M059J (cell line): ENCODE measurements at regions not wholly inside any gene's neighbourhood (a gene's known extent, or its start where the extent isn't known, plus 50 kb on each side); places are given as distances from the start of the nearest gene placed in this dataset.
"Not testable (repeated sequence)": the region's sequence is repeated elsewhere in the genome, so short reads cannot be mapped to it uniquely, and the experiment has no call there.

Experiments
- DNase-seq: peaks from one replicate; pipeline ENCODE4 v3.0.0-alpha.2; 2012; ENCODE audit warnings: low read depth

DNA sequence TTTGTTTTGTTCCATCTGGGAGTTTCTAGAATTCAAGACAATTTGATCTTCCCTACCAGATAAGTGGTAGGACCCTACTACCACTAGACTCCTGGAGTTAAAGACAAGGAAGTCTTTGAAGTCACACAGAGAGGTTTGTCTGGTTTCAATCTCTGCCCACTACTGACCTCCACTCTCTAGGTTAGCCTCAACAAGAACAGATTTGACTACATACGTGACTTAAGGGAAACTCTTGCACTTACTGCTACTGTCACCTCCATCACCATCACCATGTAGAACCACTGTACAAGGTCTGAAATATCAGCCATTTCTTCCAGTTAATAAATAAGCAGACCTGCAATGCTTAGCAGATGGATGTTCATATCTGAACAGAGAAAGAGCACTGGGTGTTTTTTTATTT lies 148.3 kb upstream of the ARHGEF26 start:
- DNase-seq = no peak

GRCh38 chr3:153973722-153974265 lies 147.4 kb upstream of the ARHGEF26 start:
- no peak for DNase-seq

- no peak for DNase-seq
Observed at GRCh38 chr3:153974614-153975013, 146.6 kb upstream of the ARHGEF26 start.

DNA sequence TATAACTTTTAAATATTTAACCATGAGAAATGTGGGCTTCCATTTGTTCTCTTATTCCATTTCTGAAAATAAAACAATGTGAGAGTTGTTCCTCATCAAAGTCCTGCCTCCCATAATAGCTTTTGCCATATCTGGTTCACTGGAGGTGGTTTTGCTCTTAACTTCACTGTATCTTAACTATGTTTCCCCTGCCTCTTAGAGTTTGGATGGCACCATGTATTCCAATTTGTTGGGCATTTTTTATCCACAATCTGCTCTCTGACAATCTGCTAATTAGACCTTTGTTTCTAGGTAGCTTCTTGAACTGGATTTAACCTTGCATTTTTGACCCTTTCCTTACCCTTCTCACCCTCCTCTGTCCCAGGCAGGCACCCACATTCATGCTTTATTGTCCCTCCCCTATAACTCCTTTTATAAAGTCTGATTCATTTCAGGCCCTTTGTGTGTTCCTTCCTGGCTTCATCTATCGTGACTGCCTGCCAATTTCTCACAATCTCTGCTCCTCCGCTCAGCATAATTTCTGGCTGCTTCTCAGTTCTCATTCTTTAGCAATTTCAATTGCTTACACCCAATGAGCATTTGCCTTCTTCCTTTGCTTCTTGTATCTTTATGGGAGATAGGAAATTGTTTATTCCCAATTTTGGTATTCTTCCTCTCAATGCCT lies 144.2 kb upstream of the ARHGEF26 start:
- DNase-seq = peak; percentile 22

DNA sequence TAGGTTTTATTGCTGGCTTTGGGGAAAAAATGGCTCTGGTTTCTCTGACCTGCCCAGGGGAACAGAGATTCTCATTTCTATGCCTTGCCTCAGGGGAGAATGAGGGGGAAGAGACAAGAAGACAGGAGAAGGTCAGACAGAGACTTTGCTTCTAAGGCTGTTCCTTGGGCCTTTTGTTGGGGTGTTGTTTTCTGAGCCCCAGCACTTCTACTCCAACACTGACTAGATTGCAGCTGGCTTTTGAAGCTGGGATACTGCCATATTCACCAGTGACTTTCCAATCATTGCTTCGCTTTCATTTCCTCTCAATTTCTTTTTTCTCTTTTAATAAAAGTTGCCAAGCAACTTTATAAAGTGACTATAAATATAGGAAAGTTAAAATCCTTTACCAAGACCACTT lies 143.2 kb upstream of the ARHGEF26 start:
- no peak for DNase-seq

DNA sequence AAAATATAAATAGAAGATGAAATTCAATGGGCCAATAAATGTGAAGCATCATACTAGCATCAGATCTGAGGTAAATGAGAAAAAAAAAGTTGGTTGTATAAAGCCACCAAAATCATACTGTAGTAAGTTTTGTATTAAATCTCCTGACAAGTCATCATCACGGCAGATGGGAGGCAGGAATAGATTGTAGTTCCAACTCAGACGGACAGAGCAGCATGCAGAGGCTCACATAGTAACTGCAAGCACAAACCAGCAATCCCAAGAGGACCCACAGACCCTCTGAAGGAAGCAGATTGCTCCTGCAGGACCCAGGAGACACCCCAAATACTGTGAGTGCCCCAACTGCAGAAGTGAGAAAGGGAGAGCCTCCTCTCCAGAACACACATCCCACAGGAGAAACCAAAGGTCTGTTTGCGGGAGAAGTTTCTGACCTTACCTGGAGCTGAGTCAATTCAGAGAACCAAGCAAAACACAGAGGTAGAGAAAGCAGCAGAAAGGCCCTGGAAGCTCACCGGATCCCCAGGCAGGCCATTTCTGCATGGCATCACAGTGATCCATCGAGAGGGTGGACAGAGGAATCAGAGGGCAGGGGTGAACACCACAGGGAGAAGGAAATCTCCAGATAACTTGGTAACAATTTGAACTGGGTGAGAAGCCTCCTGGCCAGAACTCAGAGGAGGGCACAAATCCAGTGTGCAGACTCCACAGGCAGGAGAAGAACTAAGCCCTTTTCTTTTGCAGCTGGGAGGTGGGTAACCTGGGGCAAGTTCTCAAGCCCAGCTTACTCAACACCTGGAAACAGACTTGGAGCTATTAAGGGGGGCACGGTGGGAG lies 141.6 kb upstream of the ARHGEF26 start:
- DNase-seq = no peak

GRCh38 chr3:153980252-153980590 lies 141.0 kb upstream of the ARHGEF26 start:
- DNase-seq = peak; percentile 20

GRCh38 chr3:153997364-153997763 lies 123.8 kb upstream of the ARHGEF26 start:
- DNase-seq = not testable (repeated sequence)

- no peak for DNase-seq
Observed at GRCh38 chr3:154003649-154004048, 117.5 kb upstream of the ARHGEF26 start.

DNA sequence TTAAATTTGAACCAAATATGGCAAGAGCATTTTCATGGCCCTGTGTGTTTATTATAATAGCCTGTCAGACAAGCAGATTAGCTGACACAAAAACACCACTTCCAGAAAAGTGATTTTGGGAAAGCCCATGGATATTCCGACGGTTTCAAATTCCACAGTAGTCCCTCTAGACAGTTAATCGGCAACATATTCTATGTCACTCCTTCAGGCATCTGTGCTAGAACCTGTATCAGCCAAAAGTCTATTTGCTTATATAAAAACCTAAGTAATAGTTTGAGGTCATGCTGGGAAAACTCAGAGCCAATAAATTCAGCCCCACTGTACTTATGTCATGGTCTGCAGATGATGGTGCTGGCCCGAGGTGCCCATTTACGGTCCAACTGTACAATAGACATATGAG lies 110.2 kb upstream of the ARHGEF26 start:
- DNase-seq = no peak

DNA sequence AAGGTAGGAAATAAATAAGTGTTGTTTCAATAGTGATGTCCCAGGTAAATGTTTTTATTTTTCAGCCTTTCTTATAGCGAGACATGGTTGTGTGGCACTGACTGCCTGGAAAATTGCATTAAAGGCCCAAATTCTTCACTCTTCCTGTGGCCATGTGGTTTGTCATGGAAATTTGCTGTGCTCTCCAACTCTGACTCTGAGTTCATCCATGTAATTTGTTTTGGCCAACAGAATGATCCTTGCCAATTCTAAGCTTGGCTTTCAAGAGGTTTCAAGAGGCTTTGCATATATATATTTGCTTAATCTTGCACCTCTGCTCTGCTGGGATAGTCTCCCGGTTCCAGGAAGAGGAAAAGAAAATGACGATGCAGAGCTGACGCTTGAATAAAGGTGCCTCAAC lies 107.5 kb upstream of the ARHGEF26 start:
- no peak for DNase-seq

GRCh38 chr3:154015307-154015706 lies 105.9 kb upstream of the ARHGEF26 start:
- DNase-seq = peak; percentile 9

- peak; percentile 35 for DNase-seq
Observed at GRCh38 chr3:154018100-154018696, 103.0 kb upstream of the ARHGEF26 start.

GRCh38 chr3:154022606-154023005 lies 98.6 kb upstream of the ARHGEF26 start:
- DNase-seq = no peak

- DNase-seq = no peak
Observed at GRCh38 chr3:154023148-154023547, 98.0 kb upstream of the ARHGEF26 start.

DNA sequence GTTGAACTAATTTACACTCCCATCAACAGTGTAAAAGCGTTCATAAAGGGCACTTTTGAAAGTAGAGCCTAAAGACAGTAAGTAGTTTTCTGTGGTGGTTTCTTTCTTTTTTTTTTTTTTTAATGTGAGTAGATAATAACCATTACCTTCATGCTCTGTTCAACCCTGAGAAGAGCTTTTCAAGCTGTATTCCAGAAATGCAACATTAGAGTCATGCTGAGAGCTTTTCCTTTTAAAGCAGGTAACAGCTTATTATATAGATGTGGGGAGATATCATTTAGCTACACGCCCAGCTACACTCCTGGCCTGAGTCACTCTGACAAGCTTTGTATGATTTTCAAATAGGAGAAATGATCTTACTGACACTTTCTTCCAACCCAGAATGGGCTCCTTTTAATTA lies 96.2 kb upstream of the ARHGEF26 start:
- no peak for DNase-seq

- no peak for DNase-seq
Observed at GRCh38 chr3:154029926-154030325, 91.3 kb upstream of the ARHGEF26 start.

GRCh38 chr3:154034797-154035330 lies 86.3 kb upstream of the ARHGEF26 start:
- DNase-seq = no peak

GRCh38 chr3:154040283-154040682 lies 80.9 kb upstream of the ARHGEF26 start:
- DNase-seq = peak; percentile 29

DNA sequence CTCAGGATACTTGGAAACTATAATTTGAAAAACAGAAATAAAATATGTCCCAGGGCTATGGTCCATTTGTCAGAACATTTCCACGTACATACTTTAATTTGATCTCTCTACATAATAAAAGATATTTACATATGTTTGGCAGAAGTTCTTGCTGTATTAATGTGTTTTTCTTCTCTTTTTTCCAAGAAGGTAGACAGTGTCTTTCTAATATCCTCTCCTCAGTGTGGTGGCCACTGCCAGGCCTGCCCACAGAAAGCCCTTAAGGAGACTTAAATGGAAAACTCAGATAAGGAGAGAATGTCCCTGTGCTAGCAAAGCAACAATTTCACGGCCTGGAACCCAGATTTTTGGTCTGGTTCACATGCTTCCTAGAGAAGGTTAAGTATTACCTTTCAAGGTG lies 76.5 kb upstream of the ARHGEF26 start:
- DNase-seq = no peak

DNA sequence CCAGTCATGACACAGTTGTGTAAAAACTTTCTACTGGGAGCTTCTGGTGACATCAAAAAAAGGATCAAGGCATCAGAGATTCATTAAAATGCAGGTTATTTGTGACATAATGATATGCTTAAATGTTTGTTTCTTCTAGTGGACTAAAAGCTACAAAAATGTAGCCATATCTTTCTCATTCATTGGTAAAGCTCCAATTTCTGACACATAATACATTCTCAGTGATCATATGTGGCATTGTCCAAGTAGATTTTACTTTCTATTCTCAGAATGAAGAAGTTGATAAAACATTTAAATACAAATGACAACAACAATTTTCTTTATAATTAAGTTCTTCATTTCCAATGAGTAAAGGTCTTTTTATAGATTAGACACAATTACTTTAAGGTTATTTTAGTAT lies 71.0 kb upstream of the ARHGEF26 start:
- no peak for DNase-seq

DNA sequence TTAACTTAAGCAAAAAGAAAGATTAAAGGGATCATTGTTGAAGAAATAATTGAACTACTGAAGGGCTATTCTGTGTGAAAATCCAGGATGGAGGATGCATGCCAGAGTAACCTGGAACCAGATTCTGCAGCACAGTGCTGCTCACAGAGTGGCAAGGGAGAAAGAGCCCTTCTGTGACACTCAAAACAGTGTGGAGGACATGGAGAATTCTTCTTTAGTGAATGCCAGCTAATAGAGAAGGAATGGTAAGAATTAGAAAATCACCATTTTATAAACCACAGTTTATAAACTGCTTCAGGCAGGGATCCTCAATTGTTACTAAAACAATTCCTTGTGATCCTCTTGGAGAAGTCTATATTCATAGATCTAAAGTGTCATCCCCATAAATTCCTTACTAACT lies 70.4 kb upstream of the ARHGEF26 start:
- peak; percentile 49 for DNase-seq

- DNase-seq = no peak
Observed at GRCh38 chr3:154059833-154060232, 61.4 kb upstream of the ARHGEF26 start.
